HG03457 (cell line): ENCODE measurements at regions not wholly inside any gene's neighbourhood (a gene's known extent, or its start where the extent isn't known, plus 50 kb on each side); places are given as distances from the start of the nearest gene placed in this dataset.

Experiments
- ATAC-seq: cut with Tn5 transposase; IDR thresholded peaks from one replicate; pipeline ENCODE4 v1.9.1; 2021; ENCODE audit warnings: moderate number of reproducible peaks; ENCODE audit not compliant: unreplicated experiment

DNA sequence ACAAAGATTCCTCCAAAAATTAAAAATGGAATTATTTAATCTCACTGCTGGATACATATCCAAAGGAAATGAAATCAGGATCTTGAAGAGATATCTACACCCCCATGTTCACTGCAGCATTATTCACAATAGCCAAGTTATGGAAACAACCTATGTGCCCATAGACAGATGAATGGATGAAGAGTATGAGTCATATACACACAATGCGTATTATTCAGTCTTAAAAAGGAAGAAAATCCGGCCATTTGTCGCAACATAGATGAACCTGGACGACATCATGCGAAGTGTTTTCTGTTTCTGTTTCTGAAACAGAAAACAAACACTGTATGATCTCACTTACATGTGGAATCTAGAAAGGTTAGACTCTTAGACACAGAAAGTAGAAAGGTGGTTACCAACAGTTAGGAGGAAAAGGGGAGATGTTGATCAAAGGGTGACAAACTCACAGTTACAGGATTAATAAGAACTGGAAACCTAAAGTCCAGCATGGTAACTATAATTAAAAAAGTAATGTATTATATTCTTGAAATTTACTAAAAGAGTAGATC, 87.8 kb upstream of the ERBB4 start:
- ATAC-seq: no peak

- no peak for ATAC-seq
These were observed 81.4 kb upstream of the ERBB4 start for GRCh38 chr2:212619954-212620353.

GRCh38 chr2:212618636-212619035, 80.0 kb upstream of the ERBB4 start:
- ATAC-seq: no peak

DNA sequence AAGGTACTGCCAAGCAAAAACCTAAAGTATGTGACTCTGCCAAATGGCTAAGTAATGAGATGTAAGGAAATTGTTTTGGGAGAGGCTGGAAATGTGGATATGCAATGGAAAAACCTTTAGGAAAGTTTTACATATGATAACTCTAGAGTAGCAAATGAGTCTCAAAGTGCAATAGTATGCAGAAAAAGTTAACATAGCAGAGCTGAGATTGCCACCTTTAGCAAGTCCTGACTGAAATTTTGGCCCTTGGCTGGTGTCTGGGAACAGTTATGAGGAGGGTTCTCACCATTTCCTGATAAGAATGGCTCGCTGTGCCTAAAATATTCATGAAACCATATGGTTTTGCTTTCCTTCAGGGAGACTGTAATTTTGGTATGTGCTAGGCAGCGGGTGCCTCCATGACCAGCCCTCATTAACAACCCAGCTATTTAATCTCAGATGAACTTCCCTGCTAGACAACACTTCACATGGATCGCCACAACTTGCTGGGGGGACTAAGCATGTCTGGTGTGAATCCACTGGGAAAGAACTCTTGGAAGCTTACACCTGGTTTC, 72.3 kb upstream of the ERBB4 start:
- ATAC-seq: no peak

DNA sequence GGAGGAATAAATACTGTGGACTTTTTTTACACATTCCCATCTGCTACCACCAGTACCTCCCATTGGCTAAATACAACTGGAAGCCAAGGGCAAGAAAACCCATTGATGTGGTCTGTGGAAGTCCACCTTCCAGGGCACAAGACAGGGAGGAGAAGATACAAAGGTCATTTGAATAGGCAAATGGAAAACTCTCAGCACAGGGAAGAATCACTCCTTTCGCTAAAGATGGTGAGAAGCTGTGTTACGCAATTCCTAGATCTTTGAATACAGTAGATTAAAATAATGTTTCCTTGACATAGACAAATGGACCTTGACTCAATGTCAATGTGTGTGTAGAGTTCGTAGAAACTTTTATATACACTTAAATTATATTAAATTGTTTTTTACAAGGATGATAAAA, 70.9 kb upstream of the ERBB4 start:
- ATAC-seq: no peak

GRCh38 chr2:212607080-212607479, 68.5 kb upstream of the ERBB4 start:
- ATAC-seq: no peak

- no peak for ATAC-seq
These were observed 67.6 kb upstream of the ERBB4 start for GRCh38 chr2:212606232-212606631.

DNA sequence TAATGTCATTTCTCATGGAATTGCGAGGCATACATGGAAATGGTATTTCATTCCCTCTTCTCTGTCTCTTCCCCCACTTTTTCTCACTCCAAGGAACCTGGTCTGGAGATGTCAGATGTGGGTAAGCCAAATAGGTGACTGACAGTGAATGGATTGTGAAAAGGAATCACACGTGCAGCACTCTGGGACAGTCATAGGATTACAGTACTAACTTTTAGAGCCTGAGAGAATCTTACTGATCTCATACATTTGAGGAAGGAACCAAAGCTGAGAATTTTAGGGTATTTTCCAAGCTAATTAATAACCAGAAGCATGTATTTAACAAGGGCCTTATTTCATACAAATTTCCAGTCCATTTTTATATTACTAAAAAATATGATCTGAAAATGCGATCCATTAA, 58.1 kb upstream of the ERBB4 start:
- peak; percentile 55 for ATAC-seq

GRCh38 chr2:212596276-212596675, 57.7 kb upstream of the ERBB4 start:
- no peak for ATAC-seq

DNA sequence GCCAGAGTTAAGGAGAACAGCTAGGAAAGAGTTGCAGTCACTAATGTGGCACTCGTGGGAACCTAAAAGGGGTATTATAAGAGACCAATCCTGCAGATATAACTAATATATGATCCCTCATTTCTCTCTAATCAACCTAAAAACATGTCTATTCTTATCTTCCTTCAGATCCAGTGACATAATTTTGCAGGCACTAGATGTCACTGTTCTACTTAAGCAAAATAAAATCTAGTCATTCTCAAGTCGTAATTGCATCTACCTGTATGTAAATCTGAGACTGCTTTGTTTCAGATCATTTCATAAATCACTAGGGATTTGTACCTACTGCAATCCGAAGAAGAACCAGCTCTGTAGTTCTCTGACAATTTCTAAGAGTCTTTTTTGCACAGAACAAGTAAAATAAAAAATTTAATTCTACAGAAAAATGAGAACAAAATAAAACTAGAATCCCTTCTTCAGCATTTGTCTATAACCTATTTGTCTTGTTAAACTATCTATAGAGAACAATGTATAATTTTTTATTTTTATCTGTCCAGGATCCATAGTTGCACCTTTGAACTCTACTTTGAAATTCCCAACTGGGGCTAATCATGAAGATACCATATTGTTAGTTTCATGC, 56.5 kb upstream of the ERBB4 start:
- no peak for ATAC-seq

DNA sequence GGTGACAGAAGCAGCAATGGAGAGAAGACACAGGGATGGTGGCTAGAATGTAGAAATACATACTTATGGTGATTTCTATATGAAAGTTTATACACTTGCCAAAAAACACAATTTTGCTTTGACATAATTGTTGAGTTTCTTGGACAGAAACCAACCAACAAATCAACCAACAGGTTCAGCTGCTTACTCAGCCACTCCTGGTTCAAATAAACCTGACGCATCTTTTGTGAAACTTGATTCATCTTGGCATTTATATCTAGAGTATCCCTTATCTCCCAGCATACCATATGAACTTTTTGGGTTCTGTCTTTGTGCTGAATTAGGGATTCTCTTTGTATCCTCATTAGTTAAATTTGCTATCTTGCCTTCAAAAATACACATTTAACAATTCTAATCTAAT, 54.1 kb upstream of the ERBB4 start:
- ATAC-seq: no peak
